ENCODE measurements at regions not wholly inside any gene's neighbourhood (a gene's known extent, or its start where the extent isn't known, plus 50 kb on each side); places are given as distances from the start of the nearest gene placed in this dataset.

DNA sequence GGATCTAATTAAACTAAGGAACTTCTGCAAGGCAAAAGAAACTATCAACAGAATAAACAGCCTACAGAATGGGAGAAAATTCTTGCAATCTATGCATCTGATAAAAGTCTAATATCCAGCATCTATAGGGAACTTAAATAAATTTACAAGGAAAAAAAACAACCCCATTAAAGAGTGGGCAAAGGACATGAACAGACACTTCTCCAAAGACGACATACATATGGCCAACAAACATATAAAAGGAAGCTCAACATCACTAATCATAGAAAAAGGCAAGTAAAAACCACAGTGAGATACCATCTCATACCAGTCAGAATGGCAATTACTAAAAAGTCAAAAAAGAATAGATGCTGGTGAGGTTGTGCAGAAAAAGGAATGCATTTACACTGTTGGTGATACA, 134.8 kb upstream of the PAQR3 start:
- H3K9me3 Mint-ChIP-seq: peaks cover 18% of the 10 kb centered on the region
- no peaks in the 10 kb centered on the region for H3K36me3 Mint-ChIP-seq
- no peak overlapping the region for H3K27ac Mint-ChIP-seq
- ATAC-seq (no peak), DNase-seq (ENCODE audit: low spot score) (no peak)
- H3K4me1 Mint-ChIP-seq (ENCODE audit: low read depth in 2 of 2): no peaks in the 10 kb centered on the region
- no peaks in the 10 kb centered on the region for H3K27me3 Mint-ChIP-seq
- H3K4me3 Mint-ChIP-seq: no peak overlapping the region

DNA sequence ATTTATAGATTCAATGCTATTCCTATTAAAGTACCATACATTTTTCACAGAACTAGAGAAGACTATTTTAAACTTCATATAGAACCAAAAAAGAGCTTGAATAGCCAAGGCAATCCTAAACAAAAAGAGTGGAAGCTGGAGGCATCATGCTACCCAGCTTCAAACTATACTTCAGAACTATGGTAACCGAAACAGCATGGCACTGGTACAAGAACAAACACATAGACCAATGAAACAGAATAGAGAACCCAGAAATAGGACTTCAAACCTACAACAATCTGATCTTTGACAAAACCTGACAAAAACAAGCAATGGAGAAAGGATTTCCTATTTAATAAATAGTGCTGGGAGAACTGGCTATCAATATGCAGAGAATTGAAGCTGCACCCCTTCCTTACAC, 134.2 kb upstream of the PAQR3 start:
- H3K4me3 Mint-ChIP-seq: no peak overlapping the region

DNA sequence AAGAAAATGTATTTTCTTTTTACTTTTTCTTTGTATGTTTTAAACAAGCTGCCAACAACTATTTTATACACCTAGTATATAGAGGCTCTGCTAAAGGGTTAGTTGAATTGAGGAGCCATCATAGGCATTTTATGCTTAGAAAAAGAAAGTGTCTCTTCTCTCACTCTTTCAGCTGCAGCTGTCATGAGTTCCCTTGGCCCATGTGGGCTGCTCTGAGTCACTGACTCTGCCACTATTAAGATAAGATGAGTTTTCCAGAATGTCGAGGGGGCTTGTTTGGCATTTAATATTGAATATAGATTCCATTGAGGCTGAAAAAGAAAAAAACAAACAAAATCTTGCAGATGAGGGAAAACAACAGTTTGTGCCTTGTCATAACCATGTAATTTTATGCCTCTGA, 126.0 kb upstream of the PAQR3 start:
- no peak overlapping the region for H3K4me3 Mint-ChIP-seq
- no peaks in the 10 kb centered on the region for H3K27me3 Mint-ChIP-seq
- H3K36me3 Mint-ChIP-seq: no peaks in the 10 kb centered on the region
- H3K27ac Mint-ChIP-seq: no peak overlapping the region
- H3K9me3 Mint-ChIP-seq: no peaks in the 10 kb centered on the region
- ATAC-seq: no peak
- no peak for DNase-seq (ENCODE audit: low spot score)
- no peaks in the 10 kb centered on the region for H3K4me1 Mint-ChIP-seq (ENCODE audit: low read depth in 2 of 2)

More for the DNA sequence above, 134.2 kb upstream of the PAQR3 start:
- ATAC-seq (no peak), DNase-seq (ENCODE audit: low spot score) (no peak)
- H3K9me3 Mint-ChIP-seq: peaks cover 18% of the 10 kb centered on the region
- H3K27ac Mint-ChIP-seq: no peak overlapping the region
- H3K27me3 Mint-ChIP-seq: no peaks in the 10 kb centered on the region
- H3K4me1 Mint-ChIP-seq (ENCODE audit: low read depth in 2 of 2): no peaks in the 10 kb centered on the region
- no peaks in the 10 kb centered on the region for H3K36me3 Mint-ChIP-seq

DNA sequence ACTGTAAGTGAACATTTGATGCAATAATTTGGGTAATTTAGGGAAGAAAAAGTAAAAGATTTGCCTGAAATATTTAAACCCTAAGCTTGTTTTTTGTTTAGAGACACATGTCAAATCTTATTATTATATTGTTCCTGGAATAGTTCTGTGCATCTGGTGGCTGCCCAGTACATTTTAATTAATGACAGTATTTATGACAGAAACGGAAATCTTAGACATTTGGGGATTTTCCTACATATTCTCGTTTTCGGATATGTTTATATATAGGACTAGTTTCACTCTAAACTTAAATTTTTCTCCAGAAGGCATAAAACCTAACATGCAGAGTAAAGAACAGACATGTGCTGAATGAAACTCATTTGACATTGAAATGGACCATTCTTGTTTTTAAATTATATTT, 125.6 kb upstream of the PAQR3 start:
- Mint-ChIP-seq H3K4me3 (no peak overlapping the region), H3K4me1 (ENCODE audit: low read depth in 2 of 2) (no peaks in the 10 kb centered on the region), H3K9me3 (peaks cover 2% of the 10 kb centered on the region), H3K36me3 (no peaks in the 10 kb centered on the region), H3K27ac (no peak overlapping the region), H3K27me3 (no peaks in the 10 kb centered on the region)
- DNase-seq (ENCODE audit: low spot score) (no peak), ATAC-seq (no peak)

DNA sequence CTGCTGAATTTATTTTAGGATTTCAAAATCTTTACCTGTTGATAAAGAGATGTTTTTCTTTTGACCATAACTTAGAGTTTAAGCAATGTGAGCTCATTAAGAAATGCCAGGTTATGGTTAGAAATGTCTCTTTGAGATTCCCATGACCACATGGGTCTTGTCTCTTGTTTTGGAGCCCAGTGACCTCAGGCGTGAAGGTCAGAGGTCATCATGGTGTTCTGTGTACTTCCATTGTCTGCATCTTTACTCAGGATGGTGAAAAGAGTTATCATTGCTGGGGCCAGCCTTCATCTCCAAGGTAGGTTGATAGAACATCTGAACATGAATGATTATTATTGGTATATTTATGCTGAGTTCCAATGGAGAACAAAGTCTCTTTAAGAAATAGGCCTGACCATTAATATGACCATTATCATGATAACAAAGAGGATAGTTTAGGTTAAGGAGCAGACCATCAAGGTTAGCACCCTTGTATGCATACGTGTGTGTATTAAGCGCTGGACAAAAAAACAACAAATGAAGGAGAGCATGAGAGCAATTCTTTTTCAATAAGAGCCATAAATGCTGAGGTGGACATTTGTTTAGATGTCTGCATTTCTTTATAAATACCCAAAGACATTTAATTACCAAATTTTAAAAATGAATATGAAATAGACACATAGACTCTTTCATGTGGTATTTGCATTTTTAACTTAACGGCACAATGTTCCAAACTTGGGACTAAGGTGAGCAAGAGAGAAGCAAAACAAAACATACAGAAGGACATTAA, 120.6 kb upstream of the PAQR3 start:
- ATAC-seq (no peak), DNase-seq (ENCODE audit: low spot score) (no peak)
- Mint-ChIP-seq H3K36me3 (no peaks in the 10 kb centered on the region), H3K4me3 (no peak overlapping the region), H3K27ac (no peak overlapping the region), H3K4me1 (ENCODE audit: low read depth in 2 of 2) (no peaks in the 10 kb centered on the region), H3K27me3 (no peaks in the 10 kb centered on the region), H3K9me3 (peaks cover 3% of the 10 kb centered on the region)

DNA sequence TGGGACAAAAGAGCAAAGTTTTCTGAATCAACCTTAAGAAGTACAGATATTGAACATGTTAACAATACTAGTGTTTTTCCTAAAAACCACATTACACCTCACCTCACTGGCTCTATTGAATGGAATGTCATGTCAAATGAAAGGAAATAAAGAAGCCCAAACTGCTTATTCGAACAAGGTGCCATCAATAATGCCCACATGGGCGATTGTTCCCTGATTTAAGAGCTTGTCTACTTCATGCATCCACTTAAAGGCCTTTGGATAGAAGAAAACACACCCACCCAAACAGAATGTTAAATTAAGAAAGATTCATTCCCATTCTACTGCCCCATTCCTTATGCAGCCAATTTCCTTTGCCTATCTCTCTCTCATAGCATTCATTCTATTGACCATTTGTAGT, 118.5 kb upstream of the PAQR3 start:
- ATAC-seq: no peak
- no peaks in the 10 kb centered on the region for H3K27me3 Mint-ChIP-seq
- H3K27ac Mint-ChIP-seq: no peak overlapping the region
- no peaks in the 10 kb centered on the region for H3K4me1 Mint-ChIP-seq (ENCODE audit: low read depth in 2 of 2)
- no peak for DNase-seq (ENCODE audit: low spot score)
- H3K9me3 Mint-ChIP-seq: peaks cover 10% of the 10 kb centered on the region
- H3K36me3 Mint-ChIP-seq: no peaks in the 10 kb centered on the region
- H3K4me3 Mint-ChIP-seq: no peak overlapping the region

DNA sequence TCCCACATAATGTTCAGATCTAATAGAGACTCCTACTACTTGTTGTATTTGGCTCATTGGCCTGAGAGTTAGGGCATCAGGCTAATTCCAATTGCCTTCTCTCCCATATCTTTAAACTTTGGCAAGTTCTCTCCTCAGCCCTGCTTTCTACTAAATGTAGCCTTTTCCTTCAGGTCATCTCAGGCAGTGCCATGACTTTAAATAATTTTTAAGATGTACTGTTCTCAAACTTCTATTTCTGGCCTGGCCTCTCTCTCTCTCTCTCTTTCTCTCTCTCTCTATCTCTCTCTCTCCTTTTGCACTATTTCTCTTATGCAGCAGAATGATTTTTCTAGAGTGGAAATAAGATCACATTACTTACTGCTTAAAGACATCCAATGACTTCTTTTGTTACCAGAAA, 114.5 kb upstream of the PAQR3 start:
- ATAC-seq: no peak
- Mint-ChIP-seq H3K27me3 (no peaks in the 10 kb centered on the region), H3K9me3 (peaks cover 7% of the 10 kb centered on the region), H3K36me3 (no peaks in the 10 kb centered on the region), H3K4me1 (ENCODE audit: low read depth in 2 of 2) (no peaks in the 10 kb centered on the region), H3K27ac (no peak overlapping the region), H3K4me3 (no peak overlapping the region)
- DNase-seq (ENCODE audit: low spot score): no peak

GRCh38 chr4:79050541-79050880, 111.3 kb upstream of the PAQR3 start:
- peaks cover 7% of the 10 kb centered on the region for H3K9me3 Mint-ChIP-seq
- no peaks in the 10 kb centered on the region for H3K27me3 Mint-ChIP-seq
- DNase-seq (ENCODE audit: low spot score) (no peak), ATAC-seq (no peak)
- H3K27ac Mint-ChIP-seq: no peak overlapping the region
- no peaks in the 10 kb centered on the region for H3K4me1 Mint-ChIP-seq (ENCODE audit: low read depth in 2 of 2)
- H3K36me3 Mint-ChIP-seq: no peaks in the 10 kb centered on the region
- no peak overlapping the region for H3K4me3 Mint-ChIP-seq

DNA sequence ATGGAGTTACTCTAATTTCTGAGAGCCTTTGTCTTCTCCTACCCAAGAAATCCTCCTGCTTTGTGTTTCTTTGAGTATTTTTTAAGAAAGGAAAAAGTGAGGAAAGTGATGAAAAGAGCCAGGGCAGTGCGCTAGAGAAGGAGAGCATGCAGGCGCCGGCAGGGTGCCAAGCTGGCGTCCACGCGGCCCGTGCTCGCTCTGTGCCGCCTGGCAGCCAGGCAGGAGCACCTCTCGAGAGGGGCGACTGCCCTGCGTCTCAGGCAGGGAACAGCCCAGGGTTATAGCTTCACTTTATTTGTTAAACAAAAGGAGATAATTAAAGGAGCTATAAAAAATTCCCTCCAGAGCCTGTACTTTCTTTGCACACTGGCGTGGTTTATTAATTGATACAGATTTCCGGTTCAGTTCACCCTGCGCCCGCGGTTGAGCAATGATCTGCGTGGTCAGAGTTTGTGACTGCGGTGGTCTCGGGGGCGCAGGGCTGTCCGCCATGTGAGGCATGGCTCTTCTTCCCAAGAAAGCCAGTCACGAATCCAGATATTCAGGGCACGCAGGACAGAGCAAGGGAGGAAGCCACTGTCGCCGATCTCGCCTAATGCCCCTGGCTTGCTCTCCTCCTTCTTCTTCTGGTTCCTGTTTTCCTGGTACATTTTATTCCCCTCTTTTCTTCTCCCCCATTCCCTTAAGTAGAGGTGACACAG, 110.8 kb upstream of the PAQR3 start:
- Mint-ChIP-seq H3K27ac (no peak overlapping the region), H3K36me3 (no peaks in the 10 kb centered on the region), H3K4me3 (no peak overlapping the region), H3K27me3 (no peaks in the 10 kb centered on the region), H3K4me1 (ENCODE audit: low read depth in 2 of 2) (no peaks in the 10 kb centered on the region), H3K9me3 (peaks cover 7% of the 10 kb centered on the region)
- DNase-seq (ENCODE audit: low spot score): no peak
- ATAC-seq: no peak

GRCh38 chr4:79048878-79049277, 109.6 kb upstream of the PAQR3 start:
- Mint-ChIP-seq H3K27ac (no peak overlapping the region), H3K4me1 (ENCODE audit: low read depth in 2 of 2) (no peaks in the 10 kb centered on the region), H3K9me3 (peaks cover 4% of the 10 kb centered on the region), H3K4me3 (no peak overlapping the region), H3K36me3 (no peaks in the 10 kb centered on the region), H3K27me3 (no peaks in the 10 kb centered on the region)
- DNase-seq (ENCODE audit: low spot score) (no peak), ATAC-seq (no peak)

- no peak overlapping the region for H3K27ac Mint-ChIP-seq
- no peaks in the 10 kb centered on the region for H3K4me1 Mint-ChIP-seq (ENCODE audit: low read depth in 2 of 2)
- H3K9me3 Mint-ChIP-seq: no peaks in the 10 kb centered on the region
- H3K27me3 Mint-ChIP-seq: no peaks in the 10 kb centered on the region
- H3K4me3 Mint-ChIP-seq: no peak overlapping the region
- DNase-seq (ENCODE audit: low spot score) (no peak), ATAC-seq (no peak)
- no peaks in the 10 kb centered on the region for H3K36me3 Mint-ChIP-seq
These were observed 108.1 kb upstream of the PAQR3 start for GRCh38 chr4:79047316-79047715.

- ATAC-seq: no peak
- no peak for DNase-seq (ENCODE audit: low spot score)
- H3K36me3 Mint-ChIP-seq: no peaks in the 10 kb centered on the region
- H3K27ac Mint-ChIP-seq: no peak overlapping the region
- H3K4me3 Mint-ChIP-seq: no peak overlapping the region
- H3K27me3 Mint-ChIP-seq: no peaks in the 10 kb centered on the region
- no peaks in the 10 kb centered on the region for H3K9me3 Mint-ChIP-seq
- H3K4me1 Mint-ChIP-seq (ENCODE audit: low read depth in 2 of 2): no peaks in the 10 kb centered on the region
These were observed 106.9 kb upstream of the PAQR3 start for GRCh38 chr4:79046016-79046592.

DNA sequence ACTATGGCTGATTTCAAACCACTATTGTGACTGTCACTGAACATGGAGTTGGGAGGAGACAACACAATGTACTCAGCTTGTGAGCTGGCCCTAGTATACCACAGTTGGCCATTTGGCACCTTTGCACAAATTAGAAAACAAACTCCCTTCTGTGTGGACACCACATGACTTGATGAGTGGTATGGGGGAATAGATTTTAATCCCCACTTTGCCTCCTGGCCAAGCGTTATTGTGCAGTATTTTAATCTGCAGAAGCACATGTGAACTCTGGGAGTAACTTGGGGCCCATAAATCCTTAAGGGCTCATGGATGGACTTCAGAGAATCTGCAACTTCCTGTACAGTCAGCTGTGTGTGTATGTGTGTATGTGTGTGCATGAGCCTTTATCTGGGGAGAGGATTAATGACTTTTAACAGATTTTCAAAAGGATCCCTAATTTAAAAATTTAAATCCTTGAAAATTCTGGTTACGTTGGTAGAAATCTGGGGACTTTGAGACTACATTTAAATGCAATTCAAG, 105.0 kb upstream of the PAQR3 start:
- H3K27ac Mint-ChIP-seq: no peak overlapping the region
- DNase-seq (ENCODE audit: low spot score) (no peak), ATAC-seq (no peak)
- H3K27me3 Mint-ChIP-seq: no peaks in the 10 kb centered on the region
- H3K4me3 Mint-ChIP-seq: no peak overlapping the region
- H3K9me3 Mint-ChIP-seq: no peaks in the 10 kb centered on the region
- H3K36me3 Mint-ChIP-seq: no peaks in the 10 kb centered on the region
- no peaks in the 10 kb centered on the region for H3K4me1 Mint-ChIP-seq (ENCODE audit: low read depth in 2 of 2)

DNA sequence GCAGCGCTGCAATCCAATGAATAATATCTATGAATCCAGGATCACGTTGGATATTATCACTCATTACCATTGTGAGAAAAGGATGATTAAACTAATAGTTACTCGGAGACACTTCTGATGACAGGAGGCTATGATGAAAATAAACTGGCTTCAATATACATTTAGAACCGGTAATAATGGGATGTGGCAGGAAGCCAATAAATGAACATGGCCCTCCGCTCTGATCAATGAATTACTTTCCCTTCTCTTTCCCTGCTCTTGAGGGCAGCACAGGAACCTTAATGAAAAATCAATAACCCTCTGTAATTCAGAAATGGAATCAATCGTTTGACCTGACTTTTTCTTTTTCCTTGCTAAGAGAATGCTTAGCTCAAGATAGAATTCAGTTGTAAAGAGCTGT, 103.9 kb upstream of the PAQR3 start:
- Mint-ChIP-seq H3K9me3 (no peaks in the 10 kb centered on the region), H3K27ac (no peak overlapping the region), H3K27me3 (no peaks in the 10 kb centered on the region), H3K4me1 (ENCODE audit: low read depth in 2 of 2) (no peaks in the 10 kb centered on the region), H3K36me3 (no peaks in the 10 kb centered on the region), H3K4me3 (no peak overlapping the region)
- ATAC-seq (no peak), DNase-seq (ENCODE audit: low spot score) (no peak)
